GM12878 (cell line): ENCODE measurements at regions not wholly inside any gene's neighbourhood (a gene's known extent, or its start where the extent isn't known, plus 50 kb on each side); places are given as distances from the start of the nearest gene placed in this dataset.

Experiments used
- ATAC-seq: fragments of 200-7000 bp; cut with Tn5 transposase; 3 replicates; pipeline ENCODE4 v1.9.1; 2020; ENCODE audit warnings: mild to moderate bottlenecking, moderate library complexity
- BruUV-seq: library from RNA; stranded (reverse); fragments of 400-500 nt; replicated peaks from 2 replicates; lab custom pipeline; 2021; lab: Mats Ljungman, UMichigan
- CTCF ChIA-PET: fragments of 300-600 bp; sonication (Branson Sonifier 250); formaldehyde crosslinking; extraction: SDS; loops from one replicate; lab custom pipeline; 2021; ENCODE audit warnings: inconsistent platforms; lab: Yijun Ruan, JAX
- POLR2A ChIA-PET: fragments of 350-600 bp; formaldehyde crosslinking; extraction: SDS; loops from one replicate; lab custom pipeline; 2021; ENCODE audit warnings: inconsistent platforms; lab: Charles Lee
- RAD21 ChIA-PET: fragments of 300-600 bp; sonication (Branson Sonifier 250); formaldehyde crosslinking; loops from one replicate; lab custom pipeline; 2023; ENCODE audit warnings: antibody characterized with exemption; ENCODE audit not compliant: unreplicated experiment; lab: Charles Lee
- SMC1A ChIA-PET: fragments of 300-600 bp; sonication (Branson Sonifier 250); formaldehyde crosslinking; loops from one replicate; lab custom pipeline; 2023; ENCODE audit not compliant: unreplicated experiment, uncharacterized antibody; lab: Charles Lee
- DNase-seq: peaks from one replicate; pipeline ENCODE4 v3.0.0-alpha.2; 2011; ENCODE audit warnings: low read depth, low spot score
- FAIRE-seq: peaks from 3 replicates; lab custom pipeline; 2011; peaks lifted over from hg19 to GRCh38; lab: Jason Lieb, UNC
- H2AFZ ChIP-seq: 2 replicates; pipeline ENCODE4 v1.6.0; 2011; ENCODE audit warnings: low read depth, low read length, control low read depth; ENCODE audit not compliant: control insufficient read depth
- H3K27ac ChIP-seq: 2 replicates; pipeline ENCODE4 v1.5.1; 2011; ENCODE audit warnings: control low read depth; ENCODE audit not compliant: control insufficient read depth, insufficient read depth
- H3K27me3 ChIP-seq, 2 experiments: replicated peaks in 1 of 2; 2 replicates each; pipeline versions ENCODE4 v1.6.0 to v1.6.1; 2011; ENCODE audit warnings: low read length in 1 of 2; ENCODE audit not compliant: control insufficient read depth in 2 of 2, insufficient read depth in 2 of 2
- H3K36me3 ChIP-seq, 2 experiments: 2 replicates each; pipeline ENCODE4 v1.5.1; 2011; ENCODE audit warnings: low read length in 1 of 2; ENCODE audit not compliant: control insufficient read depth in 2 of 2, insufficient read depth in 2 of 2
- H3K4me1 ChIP-seq: 2 replicates; pipeline ENCODE4 v1.6.1; 2011; ENCODE audit warnings: mild to moderate bottlenecking, low read length, moderate library complexity, mixed read lengths; ENCODE audit not compliant: control insufficient read depth, insufficient read depth
- H3K4me2 ChIP-seq: 2 replicates; pipeline ENCODE4 v1.6.0; 2011; ENCODE audit warnings: control low read depth; ENCODE audit not compliant: control insufficient read depth, insufficient read depth
- H3K4me3 ChIP-seq: fragments of 200-600 bp; sonication (generic); 2 replicates; pipeline ENCODE4 v1.5.1; 2016
- H3K79me2 ChIP-seq: 2 replicates; pipeline ENCODE4 v1.6.0; 2011; ENCODE audit warnings: low read length; ENCODE audit not compliant: control insufficient read depth, insufficient read depth
- H3K9ac ChIP-seq: 2 replicates; pipeline ENCODE4 v1.8.0; 2011; ENCODE audit warnings: low read length, control low read depth, mixed read lengths; ENCODE audit not compliant: control insufficient read depth, insufficient read depth
- H3K9me3 ChIP-seq: replicated peaks from 3 replicates; pipeline ENCODE4 v1.5.1; 2011; ENCODE audit warnings: mild to moderate bottlenecking, low read length; ENCODE audit not compliant: control insufficient read depth, insufficient read depth
- H4K20me1 ChIP-seq: 2 replicates; pipeline ENCODE4 v1.6.0; 2011; ENCODE audit not compliant: control insufficient read depth, insufficient read depth
- HDAC2 ChIP-seq: fragments of 200-600 bp; sonication (generic); IDR thresholded peaks from 2 replicates; pipeline ENCODE4 v1.6.1; 2017
- MYC ChIP-seq: IDR thresholded peaks from 2 replicates; pipeline ENCODE4 v1.6.1; 2011; ENCODE audit warnings: mild to moderate bottlenecking, low read length, moderate library complexity, inconsistent platforms; ENCODE audit not compliant: insufficient read depth, insufficient replicate concordance, insufficient read length, severe bottlenecking
- PAX5 ChIP-seq: IDR thresholded peaks from 2 replicates; pipeline ENCODE4 v1.6.1; 2011; ENCODE audit warnings: low read depth, low read length, borderline replicate concordance
- SP1 ChIP-seq: IDR thresholded peaks from one replicate; pipeline ENCODE4 v1.6.1; 2011; ENCODE audit warnings: low read depth, low read length
- SREBF1 ChIP-seq: IDR thresholded peaks from 2 replicates; pipeline ENCODE4 v1.6.1; 2012; ENCODE audit warnings: mild to moderate bottlenecking, low read length
- TARDBP ChIP-seq: IDR thresholded peaks from 2 replicates; pipeline ENCODE4 v1.6.1; 2016; ENCODE audit warnings: borderline replicate concordance
- ZBTB11 ChIP-seq: fragments of 450-650 bp; formaldehyde crosslinking; IDR thresholded peaks from 2 replicates; pipeline ENCODE4 v1.5.0; 2022; ENCODE audit warnings: mild to moderate bottlenecking, missing genetic modification characterization
- ZNF24 ChIP-seq: fragments of 450-650 bp; IDR thresholded peaks from 2 replicates; pipeline ENCODE4 v1.6.1; 2017; ENCODE audit warnings: antibody characterized with exemption, mild to moderate bottlenecking
- whole genome bisulfite sequencing: methylation state at CpG from one replicate; pipeline ENCODE4 v1.1.6; 2016; ENCODE audit warnings: low lambda C conversion rate; ENCODE audit not compliant: insufficient replicate concordance, insufficient coverage; ENCODE audit errors: missing lambda C conversion rate; 5-methylcytosine and 5-hydroxymethylcytosine counted together
- in situ Hi-C: fragments of 300-500 bp; cut with MboI; formaldehyde crosslinking; loops from 9 replicates; pipeline ENCODE4 v1.14.3; 2018; ENCODE audit warnings: mixed read lengths
- intact Hi-C: fragments of 100-400 bp; cut with micrococcal nuclease; formaldehyde crosslinking; loops from one replicate; pipeline ENCODE4 v1.14.2; 2022; ENCODE audit not compliant: unreplicated experiment
- TF ChIP-seq, protein P1 (sequence below): fragments of 450-650 bp; IDR thresholded peaks from 2 replicates; pipeline ENCODE4 v1.6.1; 2017; ENCODE audit warnings: antibody characterized with exemption, mild to moderate bottlenecking, moderate library complexity

- Histone ChIP-seq H3K4me1 (no peaks in the 10 kb centered on the region), H3K36me3 (no peaks in the 10 kb centered on the region), H3K4me2 (no peak overlapping the region), H3K79me2 (no peaks in the 10 kb centered on the region), H3K27ac (no peak overlapping the region), H3K27me3 (no peaks in the 10 kb centered on the region), H3K9me3 (no peaks in the 10 kb centered on the region), H2AFZ (no peak overlapping the region), H3K4me3 (no peak overlapping the region), H3K9ac (no peak overlapping the region), H4K20me1 (no peaks in the 10 kb centered on the region)
- ChIA-PET SMC1A (no interaction called here), POLR2A (interaction anchor here (0.6 kb wide), 1 partner anchor 591 kb away, joined by 3 read pairs; no protein-coding TSS in a partner anchor), RAD21 (no interaction called here), CTCF (no interaction called here)
- intact Hi-C loops: no loop called here
- no TSS peak for BruUV-seq
- ATAC-seq (no peak), DNase-seq (no peak), FAIRE-seq (no peak)
- in situ Hi-C loops: no loop called here
- no peak for TF ChIP-seq SP1
- TF ChIP-seq, protein P1, sequence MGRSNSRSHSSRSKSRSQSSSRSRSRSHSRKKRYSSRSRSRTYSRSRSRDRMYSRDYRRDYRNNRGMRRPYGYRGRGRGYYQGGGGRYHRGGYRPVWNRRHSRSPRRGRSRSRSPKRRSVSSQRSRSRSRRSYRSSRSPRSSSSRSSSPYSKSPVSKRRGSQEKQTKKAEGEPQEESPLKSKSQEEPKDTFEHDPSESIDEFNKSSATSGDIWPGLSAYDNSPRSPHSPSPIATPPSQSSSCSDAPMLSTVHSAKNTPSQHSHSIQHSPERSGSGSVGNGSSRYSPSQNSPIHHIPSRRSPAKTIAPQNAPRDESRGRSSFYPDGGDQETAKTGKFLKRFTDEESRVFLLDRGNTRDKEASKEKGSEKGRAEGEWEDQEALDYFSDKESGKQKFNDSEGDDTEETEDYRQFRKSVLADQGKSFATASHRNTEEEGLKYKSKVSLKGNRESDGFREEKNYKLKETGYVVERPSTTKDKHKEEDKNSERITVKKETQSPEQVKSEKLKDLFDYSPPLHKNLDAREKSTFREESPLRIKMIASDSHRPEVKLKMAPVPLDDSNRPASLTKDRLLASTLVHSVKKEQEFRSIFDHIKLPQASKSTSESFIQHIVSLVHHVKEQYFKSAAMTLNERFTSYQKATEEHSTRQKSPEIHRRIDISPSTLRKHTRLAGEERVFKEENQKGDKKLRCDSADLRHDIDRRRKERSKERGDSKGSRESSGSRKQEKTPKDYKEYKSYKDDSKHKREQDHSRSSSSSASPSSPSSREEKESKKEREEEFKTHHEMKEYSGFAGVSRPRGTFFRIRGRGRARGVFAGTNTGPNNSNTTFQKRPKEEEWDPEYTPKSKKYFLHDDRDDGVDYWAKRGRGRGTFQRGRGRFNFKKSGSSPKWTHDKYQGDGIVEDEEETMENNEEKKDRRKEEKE: no peak
- no peak for TF ChIP-seq SREBF1
- TF ChIP-seq TARDBP: no peak
- no peak for TF ChIP-seq HDAC2
- no peak for TF ChIP-seq ZBTB11
- no peak for TF ChIP-seq ZNF24
- TF ChIP-seq MYC: no peak
- no peak for TF ChIP-seq PAX5
- 48% methylated on average over 2 of the region's 2 CpGs for WGBS
Observed at GRCh38 chr3:176206809-176207208, 990.5 kb downstream of the TBL1XR1 start.
